CD14-positive monocyte (primary cell): ENCODE measurements at regions not wholly inside any gene's neighbourhood (a gene's known extent, or its start where the extent isn't known, plus 50 kb on each side); places are given as distances from the start of the nearest gene placed in this dataset.
A peak's percentile ranks its signal among the peaks of the same experiment; 100 is the strongest.

ENCODE experiments used
- DNase-seq, 3 donors: peaks; one replicate each; pipeline ENCODE4 v3.0.0-alpha.2; 2011 to 2022
- H2AFZ ChIP-seq: 2 replicates; pipeline ENCODE4 v1.6.0; 2012; ENCODE audit warnings: mild to moderate bottlenecking, low read depth, low read length, inconsistent platforms; ENCODE audit not compliant: insufficient read depth, poor library complexity, severe bottlenecking
- H3K27ac ChIP-seq, 2 donors: 1 replicate in 1 of 2; 2 replicates in 1 of 2; pipeline ENCODE4 v1.5.1; 2012 to 2013; ENCODE audit warnings: low read length in 2 of 2, control low read depth in 1 of 2, inconsistent platforms in 1 of 2, low read depth in 1 of 2, mild to moderate bottlenecking in 1 of 2
- H3K27me3 ChIP-seq, 2 donors: one replicate each; pipeline versions ENCODE4 v1.6.0 to v1.6.1; 2011 to 2013; ENCODE audit warnings: low read length in 2 of 2; ENCODE audit not compliant: control insufficient read depth in 2 of 2, insufficient read depth in 2 of 2
- H3K36me3 ChIP-seq, 2 donors: replicated peaks in 1 of 2; 1 replicate in 1 of 2; 2 replicates in 1 of 2; pipeline versions ENCODE4 v1.5.1 to v1.6.1; 2012 to 2013; ENCODE audit warnings: low read length in 2 of 2, control low read depth in 1 of 2, inconsistent platforms in 1 of 2, mild to moderate bottlenecking in 1 of 2; ENCODE audit not compliant: insufficient read depth in 2 of 2, control insufficient read depth in 1 of 2
- H3K4me1 ChIP-seq, 2 donors: 1 replicate in 1 of 2; 2 replicates in 1 of 2; pipeline versions ENCODE4 v1.5.1 to v1.6.1; 2012 to 2013; ENCODE audit warnings: low read length in 2 of 2, control low read depth in 1 of 2, inconsistent platforms in 1 of 2, mild to moderate bottlenecking in 1 of 2, moderate library complexity in 1 of 2; ENCODE audit not compliant: insufficient read depth in 2 of 2, control insufficient read depth in 1 of 2
- H3K4me2 ChIP-seq: replicated peaks from 2 replicates; pipeline ENCODE3; 2012; ENCODE audit warnings: low read length, moderate library complexity, mild to moderate bottlenecking; ENCODE audit not compliant: poor library complexity, severe bottlenecking; ENCODE audit errors: extremely low read depth
- H3K4me3 ChIP-seq, 3 experiments: fragments of 200-600 bp in 1 of 3; sonication (generic) in 1 of 3; replicated peaks in 1 of 3; 1 replicate in 2 of 3; 2 replicates in 1 of 3; pipeline ENCODE4 v1.5.1; 2011 to 2013; ENCODE audit warnings: low read length in 3 of 3, mild to moderate bottlenecking in 3 of 3, control low read depth in 2 of 3, low read depth in 2 of 3, inconsistent platforms in 1 of 3, moderate library complexity in 1 of 3
- H3K79me2 ChIP-seq: 2 replicates; pipeline ENCODE4 v1.6.0; 2012; ENCODE audit warnings: mild to moderate bottlenecking, control low read depth, inconsistent platforms, low read length, moderate library complexity; ENCODE audit not compliant: insufficient read depth
- H3K9ac ChIP-seq: 2 replicates; pipeline ENCODE4 v1.6.0; 2017; ENCODE audit warnings: low read length, mild to moderate bottlenecking; ENCODE audit not compliant: insufficient read depth, poor library complexity, severe bottlenecking
- H3K9me3 ChIP-seq, 2 donors: replicated peaks in 1 of 2; 1 replicate in 1 of 2; 2 replicates in 1 of 2; pipeline versions ENCODE4 v1.5.1 to v1.6.1; 2012 to 2013; ENCODE audit warnings: low read length in 2 of 2, control low read depth in 1 of 2; ENCODE audit not compliant: control insufficient read depth in 1 of 2, insufficient read depth in 1 of 2
- H4K20me1 ChIP-seq: 2 replicates; pipeline ENCODE4 v1.6.0; 2012; ENCODE audit warnings: mild to moderate bottlenecking, low read length, control low read depth, moderate library complexity; ENCODE audit not compliant: insufficient read depth
- H3K27ac Mint-ChIP-seq, 7 donors: one replicate each; pipeline ENCODE4 v1.8.0; 2020; ENCODE audit warnings: mild to moderate bottlenecking in 7 of 7, mixed read lengths in 7 of 7, moderate library complexity in 6 of 7, inconsistent platforms in 2 of 7
- H3K27me3 Mint-ChIP-seq, 3 donors: one replicate each; pipeline ENCODE4 v1.8.0; 2021 to 2022; ENCODE audit warnings: low read depth in 3 of 3, mild to moderate bottlenecking in 3 of 3, mixed read lengths in 3 of 3, moderate library complexity in 3 of 3, inconsistent platforms in 1 of 3
- H3K36me3 Mint-ChIP-seq, 2 donors: one replicate each; pipeline ENCODE4 v1.8.0; 2020; ENCODE audit warnings: mixed read lengths in 2 of 2, inconsistent platforms in 1 of 2, mild to moderate bottlenecking in 1 of 2
- H3K4me1 Mint-ChIP-seq: one replicate; pipeline ENCODE4 v1.8.0; 2020; ENCODE audit warnings: mild to moderate bottlenecking, mixed read lengths
- H3K4me3 Mint-ChIP-seq, 2 donors: one replicate each; pipeline ENCODE4 v1.8.0; 2020; ENCODE audit warnings: mild to moderate bottlenecking in 2 of 2, mixed read lengths in 2 of 2, moderate library complexity in 1 of 2
- H3K9me3 Mint-ChIP-seq, 7 donors: one replicate each; pipeline ENCODE4 v1.8.0; 2020 to 2022; ENCODE audit warnings: mixed read lengths in 7 of 7, mild to moderate bottlenecking in 6 of 7, moderate library complexity in 6 of 7, inconsistent platforms in 2 of 7
- WGBS: methylation state at CpG from one replicate; pipeline ENCODE4 v1.1.5; 2013; ENCODE audit warnings: missing lambda C conversion rate; ENCODE audit not compliant: insufficient coverage; 5-methylcytosine and 5-hydroxymethylcytosine counted together
- intact Hi-C, 2 donors: fragments of 100-400 bp; cut with micrococcal nuclease; formaldehyde crosslinking; loops; one replicate each; pipeline versions ENCODE4 v1.15.0 to v1.15.1; 2023
- TF ChIP-seq, protein P1 (sequence below): fragments of 200-600 bp; IDR thresholded peaks from one replicate; pipeline ENCODE4 v1.8.0; 2022; ENCODE audit warnings: antibody characterized with exemption, mild to moderate bottlenecking

DNA sequence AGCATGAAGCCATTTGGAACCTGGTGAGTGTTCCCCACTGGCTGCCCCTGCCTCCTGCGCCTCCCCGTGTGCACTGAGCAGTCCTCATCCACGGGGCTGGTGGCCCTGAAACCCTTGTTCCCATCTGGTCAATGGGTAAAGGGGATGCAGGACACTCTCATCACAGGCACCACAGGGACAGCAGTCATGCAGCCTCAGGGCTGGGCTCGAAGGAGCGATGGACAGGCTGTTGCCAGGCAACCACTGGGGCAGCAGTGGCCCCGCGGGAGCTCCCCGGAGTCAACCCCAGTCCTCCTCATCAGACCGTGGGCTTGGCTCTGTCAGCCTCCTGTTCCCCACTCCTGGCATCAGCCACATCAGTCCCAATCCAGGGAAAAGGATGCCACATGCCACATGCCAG lies 509.5 kb downstream of the EIPR1 start:
- Histone ChIP-seq H3K4me2 (no peak overlapping the region), H2AFZ (no peak overlapping the region), H3K4me1 (no peaks in the 10 kb centered on the region), H3K4me3 (no peak overlapping the region), H3K9ac (no peak overlapping the region), H3K79me2 (no peaks in the 10 kb centered on the region), H4K20me1 (no peaks in the 10 kb centered on the region), H3K9me3 (no peaks in the 10 kb centered on the region), H3K27me3 (no peaks in the 10 kb centered on the region), H3K36me3 (no peaks in the 10 kb centered on the region), H3K27ac (no peak overlapping the region)
- no peak for DNase-seq
- Mint-ChIP-seq H3K27ac (peak overlapping the region in 1 of 7 donors; percentile 10), H3K27me3 (peaks cover 0 to 1% (median 0%) of the 10 kb centered on the region in 3 donors), H3K4me1 (no peaks in the 10 kb centered on the region), H3K36me3 (no peaks in the 10 kb centered on the region), H3K9me3 (peaks cover 0 to 2% (median 0%) of the 10 kb centered on the region in 7 donors), H3K4me3 (no peak overlapping the region)
- WGBS = 71% methylated on average over 9 of the region's 9 CpGs
- TF ChIP-seq, protein P1, sequence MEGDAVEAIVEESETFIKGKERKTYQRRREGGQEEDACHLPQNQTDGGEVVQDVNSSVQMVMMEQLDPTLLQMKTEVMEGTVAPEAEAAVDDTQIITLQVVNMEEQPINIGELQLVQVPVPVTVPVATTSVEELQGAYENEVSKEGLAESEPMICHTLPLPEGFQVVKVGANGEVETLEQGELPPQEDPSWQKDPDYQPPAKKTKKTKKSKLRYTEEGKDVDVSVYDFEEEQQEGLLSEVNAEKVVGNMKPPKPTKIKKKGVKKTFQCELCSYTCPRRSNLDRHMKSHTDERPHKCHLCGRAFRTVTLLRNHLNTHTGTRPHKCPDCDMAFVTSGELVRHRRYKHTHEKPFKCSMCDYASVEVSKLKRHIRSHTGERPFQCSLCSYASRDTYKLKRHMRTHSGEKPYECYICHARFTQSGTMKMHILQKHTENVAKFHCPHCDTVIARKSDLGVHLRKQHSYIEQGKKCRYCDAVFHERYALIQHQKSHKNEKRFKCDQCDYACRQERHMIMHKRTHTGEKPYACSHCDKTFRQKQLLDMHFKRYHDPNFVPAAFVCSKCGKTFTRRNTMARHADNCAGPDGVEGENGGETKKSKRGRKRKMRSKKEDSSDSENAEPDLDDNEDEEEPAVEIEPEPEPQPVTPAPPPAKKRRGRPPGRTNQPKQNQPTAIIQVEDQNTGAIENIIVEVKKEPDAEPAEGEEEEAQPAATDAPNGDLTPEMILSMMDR = no peak
- intact Hi-C loops = no loop called here

DNA sequence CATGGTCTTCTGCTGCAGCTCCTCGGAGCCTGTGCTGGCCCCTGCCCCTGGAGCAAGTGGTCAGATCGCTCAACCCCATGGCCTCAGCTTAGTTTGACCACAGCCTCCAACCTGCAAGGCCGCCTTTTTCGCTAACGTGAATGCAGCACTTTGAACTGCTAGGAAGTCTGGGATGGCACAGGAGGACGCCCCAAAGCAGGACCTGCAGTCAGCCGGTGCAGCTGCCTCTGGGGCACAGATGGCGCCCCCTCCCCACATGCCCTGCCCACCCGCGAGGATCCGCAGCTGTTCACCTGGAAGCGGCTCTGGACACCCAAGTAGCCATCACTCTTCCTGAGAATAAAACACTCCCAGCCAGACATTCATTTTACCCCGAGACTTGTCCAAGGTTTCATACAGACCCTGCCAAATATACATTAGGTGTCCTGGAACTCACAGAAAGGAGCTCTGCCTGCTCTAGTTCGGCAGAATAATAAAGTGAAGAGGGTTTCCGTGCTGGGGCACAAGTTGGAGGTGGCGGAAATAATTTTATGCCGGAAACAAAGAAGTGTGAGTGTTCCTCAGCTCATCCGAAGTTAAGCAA lies 510.1 kb downstream of the EIPR1 start:
- Histone ChIP-seq H3K79me2 (no peaks in the 10 kb centered on the region), H3K4me3 (no peak overlapping the region), H3K9ac (no peak overlapping the region), H4K20me1 (no peaks in the 10 kb centered on the region), H3K9me3 (no peaks in the 10 kb centered on the region), H3K36me3 (no peaks in the 10 kb centered on the region), H3K4me1 (no peaks in the 10 kb centered on the region), H3K4me2 (no peak overlapping the region), H3K27ac (no peak overlapping the region), H3K27me3 (no peaks in the 10 kb centered on the region), H2AFZ (no peak overlapping the region)
- TF ChIP-seq, protein P1 = no peak
- Mint-ChIP-seq H3K9me3 (peaks cover 0 to 2% (median 0%) of the 10 kb centered on the region in 7 donors), H3K36me3 (no peaks in the 10 kb centered on the region), H3K27me3 (peaks cover 0 to 1% (median under 1%) of the 10 kb centered on the region in 3 donors), H3K4me1 (no peaks in the 10 kb centered on the region), H3K27ac (no peak overlapping the region), H3K4me3 (no peak overlapping the region)
- WGBS = 92% methylated on average over 11 of the region's 18 CpGs
- intact Hi-C loops = no loop called here
- DNase-seq = no peak
